ENCODE measurements at regions not wholly inside any gene's neighbourhood (a gene's known extent, or its start where the extent isn't known, plus 50 kb on each side); places are given as distances from the start of the nearest gene placed in this dataset.
"Not testable (repeated sequence)": the region's sequence is repeated elsewhere in the genome, so short reads cannot be mapped to it uniquely, and the experiment has no call there.

- H3K9me3 ChIP-seq (ENCODE audit: control insufficient read depth in 2 of 2, insufficient read depth in 1 of 2, low read length in 1 of 2), result no peaks in the 10 kb centered on the region
- 82% methylated on average over 2 of the region's 2 CpGs for WGBS
- H3K27me3 ChIP-seq (ENCODE audit: control insufficient read depth in 2 of 2, insufficient read depth in 1 of 2, low read length in 1 of 2), result no peaks in the 10 kb centered on the region
- no peak for DNase-seq (ENCODE audit: low read depth in 6 of 9, low spot score in 9 of 9)
- no peak overlapping the region for H3K4me3 ChIP-seq (ENCODE audit: low read length in 2 of 2)
- no peaks in the 10 kb centered on the region for H3K36me3 ChIP-seq (ENCODE audit: control insufficient read depth in 2 of 2, insufficient read depth in 2 of 2, low read length in 1 of 2)
- H3K4me1 ChIP-seq (ENCODE audit: control insufficient read depth in 2 of 2, insufficient read depth in 2 of 2, low read length in 2 of 2), result no peaks in the 10 kb centered on the region
- no peak overlapping the region for H3K27ac ChIP-seq (ENCODE audit: low read depth in 1 of 2, low read length in 1 of 2)
Measured at GRCh38 chr11:93032580-93032979, 63.1 kb downstream of the MTNR1B start.

GRCh38 chr11:93033093-93033492 lies 63.6 kb downstream of the MTNR1B start:
- H3K9me3 ChIP-seq (ENCODE audit: control insufficient read depth in 2 of 2, insufficient read depth in 1 of 2, low read length in 1 of 2), result no peaks in the 10 kb centered on the region
- no peak overlapping the region for H3K27ac ChIP-seq (ENCODE audit: low read depth in 1 of 2, low read length in 1 of 2)
- 95% methylated on average over 1 of the region's 1 CpG for WGBS
- DNase-seq (ENCODE audit: low read depth in 6 of 9, low spot score in 9 of 9), result no peak
- H3K4me3 ChIP-seq (ENCODE audit: low read length in 2 of 2), result no peak overlapping the region
- H3K36me3 ChIP-seq (ENCODE audit: control insufficient read depth in 2 of 2, insufficient read depth in 2 of 2, low read length in 1 of 2), result no peaks in the 10 kb centered on the region
- no peaks in the 10 kb centered on the region for H3K27me3 ChIP-seq (ENCODE audit: control insufficient read depth in 2 of 2, insufficient read depth in 1 of 2, low read length in 1 of 2)
- no peaks in the 10 kb centered on the region for H3K4me1 ChIP-seq (ENCODE audit: control insufficient read depth in 2 of 2, insufficient read depth in 2 of 2, low read length in 2 of 2)

- Histone ChIP-seq H3K4me1 (ENCODE audit: control insufficient read depth in 2 of 2, insufficient read depth in 2 of 2, low read length in 2 of 2) (no peaks in the 10 kb centered on the region), H3K36me3 (ENCODE audit: control insufficient read depth in 2 of 2, insufficient read depth in 2 of 2, low read length in 1 of 2) (no peaks in the 10 kb centered on the region), H3K4me3 (ENCODE audit: low read length in 2 of 2) (no peak overlapping the region), H3K27me3 (ENCODE audit: control insufficient read depth in 2 of 2, insufficient read depth in 1 of 2, low read length in 1 of 2) (no peaks in the 10 kb centered on the region), H3K9me3 (ENCODE audit: control insufficient read depth in 2 of 2, insufficient read depth in 1 of 2, low read length in 1 of 2) (no peaks in the 10 kb centered on the region), H3K27ac (ENCODE audit: low read depth in 1 of 2, low read length in 1 of 2) (no peak overlapping the region)
- 70% methylated on average over 3 of the region's 3 CpGs for WGBS
- DNase-seq (ENCODE audit: low read depth in 6 of 9, low spot score in 9 of 9), result no peak
Measured at GRCh38 chr11:93034031-93034722, 64.7 kb downstream of the MTNR1B start.

- WGBS, result 98% methylated on average over 1 of the region's 1 CpG
- no peak for DNase-seq (ENCODE audit: low read depth in 6 of 9, low spot score in 9 of 9)
- no peak overlapping the region for H3K4me3 ChIP-seq (ENCODE audit: low read length in 2 of 2)
- H3K4me1 ChIP-seq (ENCODE audit: control insufficient read depth in 2 of 2, insufficient read depth in 2 of 2, low read length in 2 of 2), result no peaks in the 10 kb centered on the region
- no peaks in the 10 kb centered on the region for H3K9me3 ChIP-seq (ENCODE audit: control insufficient read depth in 2 of 2, insufficient read depth in 1 of 2, low read length in 1 of 2)
- H3K27ac ChIP-seq (ENCODE audit: low read depth in 1 of 2, low read length in 1 of 2), result no peak overlapping the region
- no peaks in the 10 kb centered on the region for H3K27me3 ChIP-seq (ENCODE audit: control insufficient read depth in 2 of 2, insufficient read depth in 1 of 2, low read length in 1 of 2)
- no peaks in the 10 kb centered on the region for H3K36me3 ChIP-seq (ENCODE audit: control insufficient read depth in 2 of 2, insufficient read depth in 2 of 2, low read length in 1 of 2)
Measured at GRCh38 chr11:93034723-93035039, 65.2 kb downstream of the MTNR1B start.

DNA sequence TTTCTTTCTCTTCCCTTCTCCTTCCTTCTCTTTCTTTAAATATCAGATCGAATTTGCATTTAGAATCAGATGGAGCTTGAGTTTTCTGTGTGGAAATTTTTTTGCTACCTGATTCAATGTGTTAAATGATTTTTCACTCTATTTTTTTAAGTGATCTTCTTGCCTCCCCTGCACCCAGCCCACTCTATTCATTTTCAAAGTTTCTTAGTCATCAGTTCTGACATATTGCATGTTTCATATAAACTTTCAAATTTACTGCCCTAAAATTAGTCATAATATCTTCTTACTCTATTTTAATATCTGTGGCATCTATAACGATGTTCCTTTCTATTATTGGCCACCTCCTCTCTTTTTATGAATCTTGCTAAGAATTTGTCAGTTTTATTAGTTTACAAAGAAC lies 69.1 kb downstream of the MTNR1B start:
- Histone ChIP-seq H3K36me3 (ENCODE audit: control insufficient read depth in 2 of 2, insufficient read depth in 2 of 2, low read length in 1 of 2) (no peaks in the 10 kb centered on the region), H3K9me3 (ENCODE audit: control insufficient read depth in 2 of 2, insufficient read depth in 1 of 2, low read length in 1 of 2) (no peaks in the 10 kb centered on the region), H3K27ac (ENCODE audit: low read depth in 1 of 2, low read length in 1 of 2) (no peak overlapping the region), H3K4me3 (ENCODE audit: low read length in 2 of 2) (no peak overlapping the region), H3K27me3 (ENCODE audit: control insufficient read depth in 2 of 2, insufficient read depth in 1 of 2, low read length in 1 of 2) (no peaks in the 10 kb centered on the region), H3K4me1 (ENCODE audit: control insufficient read depth in 2 of 2, insufficient read depth in 2 of 2, low read length in 2 of 2) (no peaks in the 10 kb centered on the region)
- DNase-seq (ENCODE audit: low read depth in 6 of 9, low spot score in 9 of 9), result no peak
- WGBS, result 86% methylated on average over 2 of the region's 2 CpGs

DNA sequence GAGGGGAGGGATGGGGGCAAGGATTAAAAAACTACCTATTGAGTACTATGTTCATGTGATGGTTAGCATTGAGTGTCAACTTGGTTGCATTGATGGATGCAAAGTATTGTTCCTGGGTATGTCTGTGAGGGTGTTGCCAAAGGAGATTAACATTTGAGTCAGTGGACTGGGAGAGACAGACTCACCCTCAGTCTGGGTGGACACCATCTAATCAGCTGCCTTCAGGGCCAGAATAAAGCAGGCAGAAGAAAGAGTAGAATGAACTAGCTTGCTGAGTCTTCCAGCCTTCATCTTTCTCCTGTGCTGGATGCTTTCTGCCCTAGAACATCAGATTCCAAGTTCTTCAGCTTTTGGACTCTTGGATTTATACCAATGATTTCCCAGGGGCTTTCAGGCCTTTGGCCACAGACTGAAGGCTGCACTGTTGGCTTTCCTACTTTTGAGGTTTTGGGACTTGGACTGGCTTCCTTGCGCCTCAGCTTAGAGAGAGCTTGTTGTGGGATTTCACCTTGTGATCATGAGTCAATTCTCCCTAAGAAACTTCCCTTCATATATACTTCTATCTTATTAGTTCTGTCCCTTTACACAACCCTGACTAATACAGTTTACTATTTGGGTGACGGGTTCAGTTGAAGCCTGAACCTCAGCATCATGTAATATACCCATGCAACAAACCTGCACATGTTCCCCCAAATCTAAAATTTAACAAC lies 70.2 kb downstream of the MTNR1B start:
- Histone ChIP-seq H3K27me3 (ENCODE audit: control insufficient read depth in 2 of 2, insufficient read depth in 1 of 2, low read length in 1 of 2) (no peaks in the 10 kb centered on the region), H3K9me3 (ENCODE audit: control insufficient read depth in 2 of 2, insufficient read depth in 1 of 2, low read length in 1 of 2) (no peaks in the 10 kb centered on the region), H3K27ac (ENCODE audit: low read depth in 1 of 2, low read length in 1 of 2) (no peak overlapping the region), H3K4me3 (ENCODE audit: low read length in 2 of 2) (no peak overlapping the region), H3K4me1 (ENCODE audit: control insufficient read depth in 2 of 2, insufficient read depth in 2 of 2, low read length in 2 of 2) (no peaks in the 10 kb centered on the region), H3K36me3 (ENCODE audit: control insufficient read depth in 2 of 2, insufficient read depth in 2 of 2, low read length in 1 of 2) (no peaks in the 10 kb centered on the region)
- WGBS, result 97% methylated on average over 2 of the region's 2 CpGs
- DNase-seq (ENCODE audit: low read depth in 6 of 9, low spot score in 9 of 9), result no peak

GRCh38 chr11:93041682-93042081 lies 72.2 kb downstream of the MTNR1B start:
- Histone ChIP-seq H3K27me3 (ENCODE audit: control insufficient read depth in 2 of 2, insufficient read depth in 1 of 2, low read length in 1 of 2) (no peaks in the 10 kb centered on the region), H3K4me1 (ENCODE audit: control insufficient read depth in 2 of 2, insufficient read depth in 2 of 2, low read length in 2 of 2) (no peaks in the 10 kb centered on the region), H3K9me3 (ENCODE audit: control insufficient read depth in 2 of 2, insufficient read depth in 1 of 2, low read length in 1 of 2) (no peaks in the 10 kb centered on the region), H3K4me3 (ENCODE audit: low read length in 2 of 2) (no peak overlapping the region), H3K36me3 (ENCODE audit: control insufficient read depth in 2 of 2, insufficient read depth in 2 of 2, low read length in 1 of 2) (no peaks in the 10 kb centered on the region), H3K27ac (ENCODE audit: low read depth in 1 of 2, low read length in 1 of 2) (no peak overlapping the region)
- no peak for DNase-seq (ENCODE audit: low read depth in 6 of 9, low spot score in 9 of 9)

DNA sequence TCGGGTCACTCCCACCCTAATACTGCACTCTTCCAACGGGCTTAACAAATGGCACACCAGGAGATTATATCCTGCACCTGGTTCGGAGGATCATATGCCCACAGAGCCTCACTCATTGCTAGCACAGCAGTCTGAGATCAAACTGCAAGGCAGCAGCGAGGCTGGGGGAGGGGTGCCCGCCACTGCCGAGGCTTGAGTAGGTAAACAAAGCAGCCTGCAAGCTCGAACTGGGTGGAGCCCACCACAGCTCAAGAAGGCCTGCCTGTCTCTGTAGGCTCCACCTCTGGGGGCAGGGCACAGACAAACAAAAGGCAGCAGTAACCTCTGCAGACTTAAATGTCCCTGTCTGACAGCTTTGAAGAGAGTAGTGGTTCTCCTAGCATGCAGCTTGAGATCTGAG lies 73.7 kb downstream of the MTNR1B start:
- H3K9me3 ChIP-seq (ENCODE audit: control insufficient read depth in 2 of 2, insufficient read depth in 1 of 2, low read length in 1 of 2); H3K4me3 ChIP-seq (ENCODE audit: low read length in 2 of 2); H3K36me3 ChIP-seq (ENCODE audit: control insufficient read depth in 2 of 2, insufficient read depth in 2 of 2, low read length in 1 of 2); H3K27ac ChIP-seq (ENCODE audit: low read depth in 1 of 2, low read length in 1 of 2); H3K27me3 ChIP-seq (ENCODE audit: control insufficient read depth in 2 of 2, insufficient read depth in 1 of 2, low read length in 1 of 2); H3K4me1 ChIP-seq (ENCODE audit: control insufficient read depth in 2 of 2, insufficient read depth in 2 of 2, low read length in 2 of 2); DNase-seq (ENCODE audit: low read depth in 6 of 9, low spot score in 9 of 9): not testable (repeated sequence)
- WGBS, result 96% methylated on average over 7 of the region's 7 CpGs

DNA sequence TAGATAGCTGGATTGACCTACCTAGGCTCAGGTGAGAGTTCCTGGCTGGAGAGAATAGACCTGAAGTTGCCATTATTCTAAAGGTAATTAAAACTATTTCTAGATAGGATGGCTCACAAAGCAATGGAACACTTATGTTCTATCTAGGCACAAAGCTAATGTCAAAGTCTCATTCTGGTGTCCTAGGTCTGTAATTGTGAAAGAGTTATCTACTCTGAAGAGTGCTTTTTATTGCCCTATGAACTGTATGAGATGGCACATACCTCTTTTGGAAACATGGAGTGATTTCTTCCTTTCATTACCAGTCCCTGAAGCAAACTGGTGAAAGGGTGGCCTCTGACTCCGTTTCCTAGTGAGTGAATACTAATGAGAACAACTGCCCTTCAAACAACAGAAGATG lies 80.3 kb downstream of the MTNR1B start:
- DNase-seq (ENCODE audit: low read depth in 6 of 9, low spot score in 9 of 9), result no peak
- Histone ChIP-seq H3K36me3 (ENCODE audit: control insufficient read depth in 2 of 2, insufficient read depth in 2 of 2, low read length in 1 of 2) (no peaks in the 10 kb centered on the region), H3K4me3 (ENCODE audit: low read length in 2 of 2) (no peak overlapping the region), H3K4me1 (ENCODE audit: control insufficient read depth in 2 of 2, insufficient read depth in 2 of 2, low read length in 2 of 2) (no peaks in the 10 kb centered on the region), H3K27ac (ENCODE audit: low read depth in 1 of 2, low read length in 1 of 2) (no peak overlapping the region), H3K27me3 (ENCODE audit: control insufficient read depth in 2 of 2, insufficient read depth in 1 of 2, low read length in 1 of 2) (no peaks in the 10 kb centered on the region), H3K9me3 (ENCODE audit: control insufficient read depth in 2 of 2, insufficient read depth in 1 of 2, low read length in 1 of 2) (no peaks in the 10 kb centered on the region)
- WGBS, result 52% methylated on average over 1 of the region's 1 CpG

All from thymus (tissue), 11 donors.